ENCODE measurements at regions not wholly inside any gene's neighbourhood (a gene's known extent, or its start where the extent isn't known, plus 50 kb on each side); places are given as distances from the start of the nearest gene placed in this dataset.
"Not testable (repeated sequence)": the region's sequence is repeated elsewhere in the genome, so short reads cannot be mapped to it uniquely, and the experiment has no call there.

- not testable (repeated sequence) for H3K36me3 ChIP-seq (ENCODE audit: control insufficient read depth in 4 of 4, insufficient read depth in 4 of 4, low read length in 3 of 4)
Measured at GRCh38 chr12:131269977-131270376, 316.3 kb downstream of the ADGRD1 start.

GRCh38 chr12:131271724-131272123, 318.0 kb downstream of the ADGRD1 start:
- ChIA-PET CTCF (no interaction called here), POLR2A (no interaction called here)
- Histone ChIP-seq H3K27me3 (replicated peaks in 2 of 5; ENCODE audit: control insufficient read depth in 4 of 5, insufficient read depth in 5 of 5, low read length in 4 of 5) (peaks cover 0 to 4% (median 0%) of the 10 kb centered on the region in 5 experiments), H3K36me3 (ENCODE audit: control insufficient read depth in 4 of 4, insufficient read depth in 4 of 4, low read length in 3 of 4) (no peaks in the 10 kb centered on the region), H3K27ac (ENCODE audit: insufficient read depth in 1 of 2, low read depth in 1 of 2, low read length in 2 of 2, poor library complexity in 1 of 2, severe bottlenecking in 2 of 2) (no peak overlapping the region), H3K9me3 (ENCODE audit: control extremely low read depth in 1 of 5, control insufficient read depth in 4 of 5, insufficient read depth in 2 of 5, low read depth in 1 of 5, low read length in 4 of 5) (no peaks in the 10 kb centered on the region), H3K4me1 (ENCODE audit: control extremely low read depth in 1 of 4, control insufficient read depth in 4 of 4, insufficient read depth in 4 of 4, low read length in 3 of 4) (no peaks in the 10 kb centered on the region), H3K4me3 (ENCODE audit: control insufficient read depth in 1 of 7, extremely low read depth in 1 of 7, insufficient read depth in 4 of 7, low read depth in 2 of 7, low read length in 6 of 7) (no peak overlapping the region)
- DNase-seq = no peak

More at GRCh38 chr12:131269977-131270376, 316.3 kb downstream of the ADGRD1 start:
- WGBS (ENCODE audit: insufficient coverage) = 100% methylated on average over 4 of the region's 4 CpGs
- H3K4me1 ChIP-seq (ENCODE audit: control extremely low read depth in 1 of 4, control insufficient read depth in 4 of 4, insufficient read depth in 4 of 4, low read length in 3 of 4); H3K9me3 ChIP-seq (ENCODE audit: control extremely low read depth in 1 of 5, control insufficient read depth in 4 of 5, insufficient read depth in 2 of 5, low read depth in 1 of 5, low read length in 4 of 5); H3K27me3 ChIP-seq (replicated peaks in 2 of 5; ENCODE audit: control insufficient read depth in 4 of 5, insufficient read depth in 5 of 5, low read length in 4 of 5); H3K4me3 ChIP-seq (ENCODE audit: control insufficient read depth in 1 of 7, extremely low read depth in 1 of 7, insufficient read depth in 4 of 7, low read depth in 2 of 7, low read length in 6 of 7); POLR2A ChIA-PET; DNase-seq; H3K27ac ChIP-seq (ENCODE audit: insufficient read depth in 1 of 2, low read depth in 1 of 2, low read length in 2 of 2, poor library complexity in 1 of 2, severe bottlenecking in 2 of 2); CTCF ChIA-PET: not testable (repeated sequence)

DNA sequence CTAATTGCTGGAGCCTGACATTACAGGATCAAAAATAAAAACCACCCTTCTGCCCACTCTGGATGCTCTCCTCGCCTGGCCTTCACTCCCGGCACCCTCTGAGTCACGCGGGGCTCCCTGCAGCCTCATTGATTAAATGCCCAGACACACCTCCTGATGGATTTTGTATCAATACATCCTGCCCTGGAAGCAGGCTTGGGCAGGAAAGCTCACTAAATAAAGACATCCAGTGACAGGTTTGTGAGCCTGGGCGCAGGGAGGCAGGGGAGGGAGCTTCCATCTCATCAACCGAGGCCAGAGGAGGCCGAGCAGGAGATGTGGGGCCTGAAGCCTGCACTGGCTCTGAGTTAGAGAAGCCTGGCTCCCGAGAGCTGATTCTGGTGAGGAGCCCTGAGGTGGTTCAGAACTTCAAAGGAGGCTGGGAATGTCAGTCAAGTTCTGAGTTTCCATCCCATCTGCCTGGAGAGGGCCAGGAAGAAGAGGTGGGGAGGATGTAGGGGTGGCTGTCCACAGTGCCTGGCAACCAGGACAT, 318.6 kb downstream of the ADGRD1 start:
- WGBS (ENCODE audit: insufficient coverage) = 92% methylated on average over 3 of the region's 8 CpGs
- POLR2A ChIA-PET; DNase-seq; H3K4me1 ChIP-seq (ENCODE audit: control extremely low read depth in 1 of 4, control insufficient read depth in 4 of 4, insufficient read depth in 4 of 4, low read length in 3 of 4); H3K36me3 ChIP-seq (ENCODE audit: control insufficient read depth in 4 of 4, insufficient read depth in 4 of 4, low read length in 3 of 4); H3K4me3 ChIP-seq (ENCODE audit: control insufficient read depth in 1 of 7, extremely low read depth in 1 of 7, insufficient read depth in 4 of 7, low read depth in 2 of 7, low read length in 6 of 7); CTCF ChIA-PET; H3K27ac ChIP-seq (ENCODE audit: insufficient read depth in 1 of 2, low read depth in 1 of 2, low read length in 2 of 2, poor library complexity in 1 of 2, severe bottlenecking in 2 of 2); H3K27me3 ChIP-seq (replicated peaks in 2 of 5; ENCODE audit: control insufficient read depth in 4 of 5, insufficient read depth in 5 of 5, low read length in 4 of 5); H3K9me3 ChIP-seq (ENCODE audit: control extremely low read depth in 1 of 5, control insufficient read depth in 4 of 5, insufficient read depth in 2 of 5, low read depth in 1 of 5, low read length in 4 of 5): not testable (repeated sequence)

GRCh38 chr12:131273291-131273845, 319.7 kb downstream of the ADGRD1 start:
- H3K27me3 ChIP-seq (replicated peaks in 2 of 5; ENCODE audit: control insufficient read depth in 4 of 5, insufficient read depth in 5 of 5, low read length in 4 of 5) = peaks cover 0 to 4% (median 0%) of the 10 kb centered on the region in 5 experiments
- POLR2A ChIA-PET = no interaction called here
- H3K4me1 ChIP-seq (ENCODE audit: control extremely low read depth in 1 of 4, control insufficient read depth in 4 of 4, insufficient read depth in 4 of 4, low read length in 3 of 4) = no peaks in the 10 kb centered on the region
- no peak overlapping the region for H3K27ac ChIP-seq (ENCODE audit: insufficient read depth in 1 of 2, low read depth in 1 of 2, low read length in 2 of 2, poor library complexity in 1 of 2, severe bottlenecking in 2 of 2)
- DNase-seq = no peak
- H3K36me3 ChIP-seq (ENCODE audit: control insufficient read depth in 4 of 4, insufficient read depth in 4 of 4, low read length in 3 of 4) = no peaks in the 10 kb centered on the region
- H3K9me3 ChIP-seq (ENCODE audit: control extremely low read depth in 1 of 5, control insufficient read depth in 4 of 5, insufficient read depth in 2 of 5, low read depth in 1 of 5, low read length in 4 of 5) = no peaks in the 10 kb centered on the region
- CTCF ChIA-PET = no interaction called here
- H3K4me3 ChIP-seq (ENCODE audit: control insufficient read depth in 1 of 7, extremely low read depth in 1 of 7, insufficient read depth in 4 of 7, low read depth in 2 of 7, low read length in 6 of 7) = no peak overlapping the region
- 88% methylated on average over 10 of the region's 11 CpGs for WGBS (ENCODE audit: insufficient coverage)

DNA sequence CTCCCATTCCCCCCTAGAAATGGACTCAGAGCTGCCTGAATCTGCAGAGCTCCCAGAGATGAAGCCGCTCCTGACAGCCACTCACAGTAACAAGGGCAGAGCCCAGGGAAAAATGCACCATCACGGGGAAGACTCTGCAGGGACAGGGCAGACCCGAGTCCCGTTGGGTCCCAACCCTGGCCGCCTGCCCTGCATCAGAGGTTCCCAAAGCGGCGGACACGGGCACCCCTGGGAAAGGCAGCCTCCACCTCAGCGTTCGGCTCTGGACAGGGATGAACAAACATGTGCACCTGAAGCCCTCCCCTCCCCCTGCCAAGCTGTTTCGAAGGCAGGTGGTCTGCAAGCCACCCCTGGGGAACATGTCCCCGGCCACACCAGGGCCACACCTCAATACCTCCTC, 320.4 kb downstream of the ADGRD1 start:
- no peak overlapping the region for H3K4me3 ChIP-seq (ENCODE audit: control insufficient read depth in 1 of 7, extremely low read depth in 1 of 7, insufficient read depth in 4 of 7, low read depth in 2 of 7, low read length in 6 of 7)
- ChIA-PET CTCF (no interaction called here), POLR2A (no interaction called here)
- H3K27me3 ChIP-seq (replicated peaks in 2 of 5; ENCODE audit: control insufficient read depth in 4 of 5, insufficient read depth in 5 of 5, low read length in 4 of 5) = peaks cover 0 to 4% (median 0%) of the 10 kb centered on the region in 5 experiments
- H3K36me3 ChIP-seq (ENCODE audit: control insufficient read depth in 4 of 4, insufficient read depth in 4 of 4, low read length in 3 of 4) = no peaks in the 10 kb centered on the region
- H3K27ac ChIP-seq (ENCODE audit: insufficient read depth in 1 of 2, low read depth in 1 of 2, low read length in 2 of 2, poor library complexity in 1 of 2, severe bottlenecking in 2 of 2) = no peak overlapping the region
- no peak for DNase-seq
- H3K4me1 ChIP-seq (ENCODE audit: control extremely low read depth in 1 of 4, control insufficient read depth in 4 of 4, insufficient read depth in 4 of 4, low read length in 3 of 4) = no peaks in the 10 kb centered on the region
- WGBS (ENCODE audit: insufficient coverage) = 93% methylated on average over 11 of the region's 12 CpGs
- H3K9me3 ChIP-seq (ENCODE audit: control extremely low read depth in 1 of 5, control insufficient read depth in 4 of 5, insufficient read depth in 2 of 5, low read depth in 1 of 5, low read length in 4 of 5) = no peaks in the 10 kb centered on the region

DNA sequence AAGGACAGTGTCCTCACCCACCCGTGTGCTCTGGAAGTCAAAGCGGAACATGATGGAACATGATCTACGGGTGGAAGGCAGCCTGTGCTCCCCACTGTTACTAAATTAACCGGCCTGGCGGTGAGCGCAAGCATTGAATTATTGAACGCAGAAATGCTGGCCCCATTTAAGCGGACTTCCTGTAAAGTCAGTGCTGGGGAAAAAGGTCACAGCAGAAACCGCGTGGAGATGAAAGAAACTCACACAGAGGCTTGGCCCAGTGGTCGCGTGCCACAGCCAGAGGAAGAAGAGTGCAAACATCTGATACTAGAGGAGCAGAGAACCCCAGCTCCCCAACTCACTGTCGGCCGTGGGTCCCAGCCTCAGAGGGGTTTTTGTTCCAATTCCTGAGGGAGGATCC, 321.2 kb downstream of the ADGRD1 start:
- CTCF ChIA-PET = no interaction called here

DNA sequence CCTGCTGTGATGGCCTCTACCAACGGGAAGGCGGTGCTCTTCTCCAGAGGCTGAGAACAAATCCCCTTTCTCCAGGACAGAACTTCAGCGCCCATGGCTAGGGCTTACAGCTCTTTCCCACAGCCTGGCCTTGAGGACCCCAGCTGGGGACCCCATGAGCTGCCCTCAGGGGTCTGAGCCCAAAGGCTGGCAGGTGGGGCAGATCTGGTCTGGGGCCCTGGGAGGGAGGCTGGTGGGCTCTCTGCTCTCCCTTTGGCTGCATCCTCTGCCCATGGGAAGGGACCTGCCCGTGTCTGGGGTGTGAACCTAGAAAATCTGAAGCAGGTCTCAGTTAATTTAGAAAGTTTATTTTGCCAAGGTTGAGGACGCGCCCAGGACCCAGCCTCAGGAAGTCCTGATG, 322.1 kb downstream of the ADGRD1 start:
- ChIA-PET CTCF (interaction anchor here (0.9 kb wide), 1 partner anchor 38 kb away, joined by 3 read pairs; no protein-coding TSS in a partner anchor), POLR2A (no interaction called here)
- DNase-seq = no peak
- Histone ChIP-seq H3K27me3 (replicated peaks in 2 of 5; ENCODE audit: control insufficient read depth in 4 of 5, insufficient read depth in 5 of 5, low read length in 4 of 5) (peaks cover 0 to 4% (median 0%) of the 10 kb centered on the region in 5 experiments), H3K4me1 (ENCODE audit: control extremely low read depth in 1 of 4, control insufficient read depth in 4 of 4, insufficient read depth in 4 of 4, low read length in 3 of 4) (no peaks in the 10 kb centered on the region), H3K4me3 (ENCODE audit: control insufficient read depth in 1 of 7, extremely low read depth in 1 of 7, insufficient read depth in 4 of 7, low read depth in 2 of 7, low read length in 6 of 7) (no peak overlapping the region), H3K36me3 (ENCODE audit: control insufficient read depth in 4 of 4, insufficient read depth in 4 of 4, low read length in 3 of 4) (no peaks in the 10 kb centered on the region), H3K9me3 (ENCODE audit: control extremely low read depth in 1 of 5, control insufficient read depth in 4 of 5, insufficient read depth in 2 of 5, low read depth in 1 of 5, low read length in 4 of 5) (no peaks in the 10 kb centered on the region), H3K27ac (ENCODE audit: insufficient read depth in 1 of 2, low read depth in 1 of 2, low read length in 2 of 2, poor library complexity in 1 of 2, severe bottlenecking in 2 of 2) (no peak overlapping the region)
- WGBS (ENCODE audit: insufficient coverage) = 84% methylated on average over 5 of the region's 6 CpGs

More for the DNA sequence above, 321.2 kb downstream of the ADGRD1 start:
- DNase-seq = no peak
- Histone ChIP-seq H3K9me3 (ENCODE audit: control extremely low read depth in 1 of 5, control insufficient read depth in 4 of 5, insufficient read depth in 2 of 5, low read depth in 1 of 5, low read length in 4 of 5) (no peaks in the 10 kb centered on the region), H3K27ac (ENCODE audit: insufficient read depth in 1 of 2, low read depth in 1 of 2, low read length in 2 of 2, poor library complexity in 1 of 2, severe bottlenecking in 2 of 2) (no peak overlapping the region), H3K4me1 (ENCODE audit: control extremely low read depth in 1 of 4, control insufficient read depth in 4 of 4, insufficient read depth in 4 of 4, low read length in 3 of 4) (no peaks in the 10 kb centered on the region), H3K36me3 (ENCODE audit: control insufficient read depth in 4 of 4, insufficient read depth in 4 of 4, low read length in 3 of 4) (no peaks in the 10 kb centered on the region), H3K4me3 (ENCODE audit: control insufficient read depth in 1 of 7, extremely low read depth in 1 of 7, insufficient read depth in 4 of 7, low read depth in 2 of 7, low read length in 6 of 7) (no peak overlapping the region), H3K27me3 (replicated peaks in 2 of 5; ENCODE audit: control insufficient read depth in 4 of 5, insufficient read depth in 5 of 5, low read length in 4 of 5) (peaks cover 0 to 4% (median 0%) of the 10 kb centered on the region in 5 experiments)
- POLR2A ChIA-PET = no interaction called here
- 81% methylated on average over 12 of the region's 14 CpGs for WGBS (ENCODE audit: insufficient coverage)
